Activated T-cell treated with anti-CD3 and anti-CD28 coated beads for 48 hours (primary cell): ENCODE measurements at regions not wholly inside any gene's neighbourhood (a gene's known extent, or its start where the extent isn't known, plus 50 kb on each side); places are given as distances from the start of the nearest gene placed in this dataset.
"Not testable (repeated sequence)": the region's sequence is repeated elsewhere in the genome, so short reads cannot be mapped to it uniquely, and the experiment has no call there.

ENCODE experiments used
- DNase-seq: peaks from one replicate; pipeline ENCODE4 v3.0.0-alpha.2; 2020; ENCODE audit warnings: low read depth

DNA sequence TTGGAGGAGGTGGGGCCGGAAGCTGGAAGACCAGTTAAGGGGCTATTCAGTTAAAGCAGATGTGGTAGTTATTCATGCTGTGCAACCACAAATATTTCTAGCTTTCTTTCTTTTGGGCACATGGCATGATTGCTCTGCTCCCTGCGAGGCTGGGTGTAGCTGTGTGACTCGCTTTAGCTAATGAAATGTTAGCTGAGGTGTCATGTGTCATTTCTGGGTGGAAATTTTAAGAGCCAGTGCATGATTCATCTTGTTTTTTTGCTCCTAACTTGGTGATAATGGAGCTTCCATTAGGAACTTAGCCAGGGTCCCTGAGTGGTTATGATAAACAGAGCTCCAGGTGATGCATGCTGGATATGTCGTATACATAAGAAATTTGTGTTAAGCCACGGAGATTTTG lies 300.6 kb downstream of the SATB1 start:
- no peak for DNase-seq

DNA sequence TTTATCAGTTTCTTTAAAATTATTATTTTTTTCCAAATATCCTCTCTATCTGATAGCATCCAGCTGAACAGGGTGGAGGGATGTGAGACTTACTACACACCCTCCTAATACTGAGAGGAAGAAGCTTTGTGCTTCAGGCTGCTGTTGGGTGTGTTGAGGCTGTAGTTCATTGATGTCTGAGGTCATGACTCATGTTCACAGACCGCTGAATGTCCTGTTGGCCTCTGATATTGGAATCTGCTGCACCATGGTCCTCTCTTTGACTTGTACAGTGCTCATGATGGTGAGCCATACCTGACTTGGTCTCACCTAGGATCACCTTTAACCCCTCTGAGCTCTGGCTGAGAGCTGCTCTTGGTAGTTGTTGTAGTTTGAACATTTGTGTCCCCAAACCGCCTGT lies 302.9 kb downstream of the SATB1 start:
- DNase-seq = no peak

DNA sequence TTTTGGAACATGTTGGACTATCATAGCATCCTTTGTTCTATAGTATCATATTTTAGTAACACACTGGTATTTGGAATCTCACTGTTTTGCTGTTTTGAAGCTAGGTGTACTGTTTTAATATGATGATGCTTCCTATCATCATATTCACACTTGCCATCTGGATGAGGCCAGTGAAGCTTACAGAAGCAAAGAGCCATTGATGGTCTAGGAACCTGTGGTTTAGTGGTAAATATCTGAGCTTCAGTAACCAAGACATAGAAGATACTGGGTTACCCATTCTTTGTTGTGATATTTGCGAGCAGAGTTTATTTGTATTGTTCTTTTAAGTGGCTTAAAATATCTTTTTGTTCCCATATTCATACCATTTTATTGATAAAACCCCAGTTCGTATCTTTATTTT lies 304.1 kb downstream of the SATB1 start:
- no peak for DNase-seq

DNA sequence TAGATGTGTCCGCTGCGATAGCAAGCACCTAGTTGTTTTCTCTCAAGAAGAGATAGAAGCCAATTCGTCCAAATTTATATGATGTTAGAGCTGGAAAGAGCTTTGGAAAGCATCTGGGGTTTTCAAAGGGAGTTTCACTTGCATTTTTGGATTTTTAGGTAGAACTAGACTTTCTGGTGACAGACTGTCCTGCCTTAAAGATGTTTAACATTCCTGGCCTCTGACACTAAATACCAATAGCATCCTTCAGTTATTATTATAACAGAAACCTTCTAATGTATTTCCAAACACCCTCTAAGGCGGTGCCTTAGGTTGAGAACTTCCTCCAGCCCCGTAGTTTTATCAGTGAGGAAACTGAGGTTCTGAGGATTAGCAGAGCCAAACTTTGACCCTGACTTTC lies 305.3 kb downstream of the SATB1 start:
- no peak for DNase-seq

- no peak for DNase-seq
These were observed 310.2 kb downstream of the SATB1 start for GRCh38 chr3:18114894-18115293.

- DNase-seq = no peak
These were observed 311.7 kb downstream of the SATB1 start for GRCh38 chr3:18113417-18113816.

DNA sequence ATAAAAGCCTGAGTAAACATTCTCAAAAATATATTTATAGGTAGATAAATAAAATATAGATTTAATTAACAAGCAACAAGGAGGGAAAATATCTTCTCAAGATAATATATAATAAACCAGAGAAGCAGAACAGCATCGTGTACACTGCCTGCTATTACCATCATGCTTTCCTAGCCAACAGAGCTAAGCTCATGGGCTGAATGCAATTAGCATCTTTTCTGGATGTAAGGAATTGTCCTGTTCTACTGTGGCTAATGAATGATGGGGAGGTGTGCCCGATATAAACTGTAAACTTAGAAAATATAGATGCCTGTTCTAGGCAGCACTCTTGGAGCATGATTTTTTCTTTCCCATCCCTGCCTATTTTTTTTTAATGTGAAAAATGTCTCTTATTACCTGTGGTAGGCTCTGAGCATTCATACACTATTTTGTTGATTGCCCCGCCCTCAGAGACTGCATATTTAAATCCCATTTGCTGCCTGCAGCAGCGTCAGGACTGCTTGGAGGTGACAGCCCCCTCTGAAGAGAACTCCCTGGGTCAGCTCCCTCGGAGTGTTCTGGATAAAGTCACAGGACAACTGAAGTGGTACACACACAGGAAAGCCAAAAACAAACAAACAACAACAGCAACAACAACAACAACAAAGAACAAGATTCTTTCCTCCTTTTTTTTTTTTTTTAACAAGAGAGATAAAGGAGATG lies 312.3 kb downstream of the SATB1 start:
- no peak for DNase-seq

GRCh38 chr3:18111796-18112232 lies 313.3 kb downstream of the SATB1 start:
- DNase-seq = no peak

- no peak for DNase-seq
These were observed 321.5 kb downstream of the SATB1 start for GRCh38 chr3:18103591-18103990.

GRCh38 chr3:18100121-18100520 lies 325.0 kb downstream of the SATB1 start:
- no peak for DNase-seq

DNA sequence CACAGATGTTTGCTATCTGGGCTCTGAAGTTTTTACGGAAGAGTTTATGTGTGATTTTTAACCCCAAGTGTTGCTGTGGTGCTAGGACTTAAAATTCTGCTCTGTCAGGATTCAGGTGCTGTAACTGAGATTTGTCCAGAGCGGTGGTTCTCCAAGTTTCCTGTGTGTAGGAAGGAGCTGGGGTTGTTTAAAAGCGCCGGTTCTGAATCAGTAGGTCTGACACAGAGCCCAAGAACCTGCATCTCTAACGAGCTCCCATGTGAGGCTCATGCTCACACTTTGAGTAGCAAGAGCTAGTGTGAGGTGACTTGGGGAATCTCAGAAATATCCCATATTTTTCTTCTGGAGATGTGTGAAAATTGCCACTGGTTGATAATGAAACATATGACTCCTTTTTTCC lies 325.5 kb downstream of the SATB1 start:
- no peak for DNase-seq

- peak; percentile 55 for DNase-seq
These were observed 326.1 kb downstream of the SATB1 start for GRCh38 chr3:18098960-18099587.

DNA sequence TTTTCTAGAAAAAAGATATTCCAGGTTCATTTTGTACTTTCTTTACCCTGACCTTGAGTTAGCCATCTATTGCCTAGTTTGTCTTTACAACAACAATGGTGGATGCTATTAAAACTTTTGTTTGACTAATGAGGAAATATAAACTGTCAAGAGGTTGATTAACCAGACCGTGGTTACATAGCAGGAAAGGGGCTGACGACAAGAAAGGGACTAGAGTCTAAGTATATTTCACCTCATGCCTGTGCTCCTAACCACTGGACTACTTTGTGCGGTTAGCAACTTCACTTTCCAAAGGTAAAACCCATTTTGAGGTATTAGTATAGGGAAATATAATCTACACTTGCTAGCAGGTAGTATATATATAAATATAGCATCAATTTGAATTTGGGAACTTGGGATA lies 327.1 kb downstream of the SATB1 start:
- DNase-seq = no peak

- no peak for DNase-seq
These were observed 327.7 kb downstream of the SATB1 start for GRCh38 chr3:18097473-18097872.

GRCh38 chr3:18092726-18093125 lies 332.4 kb downstream of the SATB1 start:
- no peak for DNase-seq

DNA sequence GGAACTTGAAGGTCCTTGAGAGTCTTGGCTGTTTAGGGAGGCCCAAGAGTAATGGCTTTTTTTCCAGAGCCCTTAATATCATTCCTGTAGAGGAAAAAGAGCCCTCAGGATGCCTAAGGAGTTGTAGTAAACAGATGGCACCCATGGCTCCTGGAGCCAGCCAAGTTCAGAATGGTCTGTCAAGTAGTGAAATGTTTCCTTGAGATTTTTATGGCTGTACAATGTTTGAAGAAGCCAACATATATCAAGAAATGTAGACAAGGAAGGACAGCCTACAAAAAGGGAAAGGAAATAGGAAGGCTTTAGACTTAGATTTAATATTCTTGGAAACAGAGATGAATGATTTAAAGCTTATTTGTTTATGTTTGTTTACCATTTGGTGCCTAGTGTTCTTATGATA lies 334.8 kb downstream of the SATB1 start:
- no peak for DNase-seq

DNA sequence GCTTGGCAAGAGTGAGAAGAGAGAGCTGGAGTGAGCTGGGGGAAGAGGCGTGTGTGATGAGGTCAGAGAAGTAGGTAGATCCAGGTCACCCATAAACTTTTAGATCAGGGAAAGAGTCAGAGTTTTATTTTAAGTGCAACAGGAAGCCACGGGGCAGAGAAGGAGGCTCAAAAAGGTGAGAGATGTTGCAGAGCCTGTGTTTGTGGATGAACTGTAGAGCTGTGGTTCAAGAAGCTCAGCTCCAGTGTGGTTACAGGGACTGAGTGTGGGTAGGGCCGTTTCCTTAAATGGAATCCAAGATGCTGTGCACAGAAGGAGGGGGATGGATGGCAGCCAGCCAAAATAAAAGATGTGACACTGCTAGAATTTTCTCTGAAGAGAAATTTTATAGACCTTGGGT lies 337.2 kb downstream of the SATB1 start:
- DNase-seq = no peak

- DNase-seq = no peak
These were observed 338.4 kb downstream of the SATB1 start for GRCh38 chr3:18086760-18087159.

DNA sequence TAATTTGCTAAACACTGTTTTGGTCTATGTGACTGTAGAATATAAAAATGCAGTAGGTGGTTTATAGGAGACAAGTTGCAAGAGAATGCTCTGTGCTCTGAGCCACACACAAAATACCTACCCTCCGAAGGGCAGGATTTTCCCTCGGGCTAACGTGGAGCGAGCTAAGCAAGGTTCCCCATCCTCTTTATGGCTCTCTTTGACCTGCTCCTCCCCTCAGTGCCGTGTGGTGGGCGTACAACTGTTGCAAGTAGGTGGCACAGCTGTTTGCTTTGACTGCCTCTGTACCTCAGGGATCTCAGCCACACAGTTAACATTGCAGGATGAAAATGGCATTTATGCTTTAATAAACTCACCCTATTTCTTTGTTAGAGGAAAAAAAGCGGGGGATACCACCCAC lies 339.1 kb downstream of the SATB1 start:
- no peak for DNase-seq

DNA sequence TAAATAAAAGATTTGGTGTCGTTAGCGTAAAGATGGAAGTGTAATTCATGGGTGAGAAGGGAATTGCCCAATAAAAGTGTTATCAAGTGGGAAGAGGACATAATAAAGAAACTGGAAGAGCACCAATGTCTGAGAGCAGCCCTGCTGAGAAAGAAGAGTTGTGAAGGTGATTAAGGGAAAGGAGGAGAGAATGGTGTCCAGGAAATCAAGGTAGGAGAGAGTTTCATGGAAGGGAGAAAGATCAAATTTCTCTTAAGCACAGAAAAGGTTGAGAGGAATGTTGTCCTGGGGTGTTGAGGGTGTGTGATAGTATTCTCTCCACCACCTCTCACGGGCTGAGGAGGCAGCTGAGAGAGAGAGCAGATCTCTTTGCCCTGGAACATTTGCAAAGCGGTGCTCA lies 339.7 kb downstream of the SATB1 start:
- DNase-seq = no peak

- DNase-seq = not testable (repeated sequence)
These were observed 340.8 kb upstream of the TBC1D5 start for GRCh38 chr3:18083273-18083590.

DNA sequence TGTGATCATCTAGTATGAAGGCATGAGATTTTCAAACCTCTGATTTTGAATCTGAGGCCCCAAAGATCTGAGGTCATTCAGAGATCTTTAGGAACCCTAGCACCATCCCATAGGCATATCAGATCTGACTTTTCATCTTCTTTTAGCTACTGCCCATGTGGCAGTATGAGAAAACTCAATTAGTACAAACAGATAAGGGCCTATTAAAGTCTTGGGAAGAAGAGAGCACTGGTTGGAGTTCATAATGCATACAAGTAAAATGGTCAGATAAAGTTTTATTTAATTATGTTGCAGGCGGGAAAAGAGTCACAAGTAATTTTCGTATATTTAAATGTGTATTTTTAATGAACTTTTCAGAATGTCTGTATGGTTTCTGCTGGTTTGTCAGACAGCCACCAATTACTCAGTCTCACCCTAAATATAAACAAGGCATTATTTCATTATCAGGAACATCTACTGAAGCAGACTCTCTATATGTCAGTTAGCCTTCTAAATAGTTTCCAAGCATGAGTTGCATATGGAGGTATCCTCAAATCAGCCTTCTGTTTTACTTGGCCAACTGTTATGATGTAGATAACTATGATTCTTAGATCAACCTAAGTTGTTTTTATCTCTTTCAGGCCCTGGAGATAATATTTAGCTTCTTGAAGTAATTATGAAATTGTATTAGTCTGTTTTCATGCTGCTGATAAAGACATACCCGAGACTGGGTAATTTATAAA lies 340.3 kb upstream of the TBC1D5 start:
- no peak for DNase-seq

- no peak for DNase-seq
These were observed 337.8 kb upstream of the TBC1D5 start for GRCh38 chr3:18080198-18080689.
